ENCODE measurements at regions not wholly inside any gene's neighbourhood (a gene's known extent, or its start where the extent isn't known, plus 50 kb on each side); places are given as distances from the start of the nearest gene placed in this dataset.
"Not testable (repeated sequence)": the region's sequence is repeated elsewhere in the genome, so short reads cannot be mapped to it uniquely, and the experiment has no call there.

- Mint-ChIP-seq H3K27me3 (ENCODE audit: low read depth) (no peaks in the 10 kb centered on the region), H3K4me1 (ENCODE audit: low read depth) (peaks cover 71% of the 10 kb centered on the region), H3K36me3 (ENCODE audit: low read depth) (no peaks in the 10 kb centered on the region), H3K4me3 (ENCODE audit: unreplicated experiment) (no peak overlapping the region), H3K27ac (ENCODE audit: unreplicated experiment) (peak overlapping the region; percentile 67), H3K9me3 (ENCODE audit: low read depth) (peaks cover 15% of the 10 kb centered on the region)
- no peak for DNase-seq (ENCODE audit: low spot score)
- no peak for TF ChIP-seq CTCF (IDR thresholded peaks at IDR 0.05)
Observed at GRCh38 chr3:177804032-177804431, 606.8 kb upstream of the TBL1XR1 start.

DNA sequence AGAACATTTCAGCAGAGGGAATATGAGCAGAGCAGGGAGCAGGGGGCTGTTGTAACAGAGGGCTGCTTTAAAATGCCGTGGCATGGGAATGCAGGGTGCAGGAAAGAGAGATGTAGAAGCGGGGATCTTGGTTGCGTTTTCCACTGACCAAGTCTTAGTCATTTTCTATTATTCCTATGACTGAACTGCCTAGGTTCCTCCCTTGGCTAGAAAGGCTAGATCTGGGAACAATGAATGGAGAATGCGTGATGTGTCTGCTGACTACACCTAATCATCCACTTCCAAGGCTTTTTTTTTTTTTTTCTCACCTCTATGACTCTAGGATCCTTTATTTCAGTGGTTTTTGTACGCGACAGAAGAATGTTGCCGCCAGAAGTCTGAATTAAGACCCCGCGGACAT is 607.4 kb upstream of the TBL1XR1 start:
- Mint-ChIP-seq H3K9me3 (ENCODE audit: low read depth) (peaks cover 15% of the 10 kb centered on the region), H3K27ac (ENCODE audit: unreplicated experiment) (peak overlapping the region; percentile 67)
- no peak for DNase-seq (ENCODE audit: low spot score)

GRCh38 chr3:177807150-177807875 is 610.0 kb upstream of the TBL1XR1 start:
- Mint-ChIP-seq H3K27me3 (ENCODE audit: low read depth) (no peaks in the 10 kb centered on the region), H3K36me3 (ENCODE audit: low read depth) (no peaks in the 10 kb centered on the region), H3K4me1 (ENCODE audit: low read depth) (peaks cover 65% of the 10 kb centered on the region), H3K9me3 (ENCODE audit: low read depth) (peaks cover 15% of the 10 kb centered on the region), H3K4me3 (ENCODE audit: unreplicated experiment) (no peak overlapping the region), H3K27ac (ENCODE audit: unreplicated experiment) (peak overlapping the region; percentile 72)
- no peak for DNase-seq (ENCODE audit: low spot score)
- no peak for TF ChIP-seq CTCF (IDR thresholded peaks at IDR 0.05)

More for the DNA sequence above, 607.4 kb upstream of the TBL1XR1 start:
- Mint-ChIP-seq H3K27me3 (ENCODE audit: low read depth) (no peaks in the 10 kb centered on the region), H3K4me1 (ENCODE audit: low read depth) (peaks cover 72% of the 10 kb centered on the region), H3K4me3 (ENCODE audit: unreplicated experiment) (no peak overlapping the region), H3K36me3 (ENCODE audit: low read depth) (no peaks in the 10 kb centered on the region)
- TF ChIP-seq CTCF (IDR thresholded peaks at IDR 0.05), result no peak

DNA sequence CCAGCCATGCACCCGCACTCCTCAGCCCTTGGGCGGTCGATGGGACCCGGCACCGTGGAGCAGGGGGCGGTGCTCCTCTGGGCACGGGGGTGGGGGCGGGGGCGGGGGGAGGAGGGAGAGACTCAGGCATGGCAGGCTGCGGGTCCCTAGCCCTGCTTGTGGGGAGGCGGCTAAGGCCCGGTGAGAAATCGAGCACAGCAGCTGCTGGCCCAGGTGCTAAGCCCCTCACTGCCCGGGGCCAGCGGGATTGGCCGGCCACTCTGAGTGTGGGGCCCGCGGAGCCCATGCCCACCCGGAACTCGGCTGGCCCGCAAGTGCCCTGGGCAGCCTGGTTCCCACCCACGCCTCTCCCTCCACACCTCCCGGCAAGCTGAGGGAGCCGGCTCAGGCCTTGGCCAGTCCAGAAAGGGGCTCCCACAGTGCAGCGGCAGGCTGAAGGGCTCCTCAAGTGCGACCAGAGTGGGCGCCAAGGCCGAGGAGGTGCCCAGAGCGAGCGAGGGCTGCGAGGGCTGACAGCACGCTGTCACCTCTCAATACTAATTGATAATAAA is 611.7 kb upstream of the TBL1XR1 start:
- not testable (repeated sequence) for H3K27me3 Mint-ChIP-seq (ENCODE audit: low read depth); H3K36me3 Mint-ChIP-seq (ENCODE audit: low read depth); H3K27ac Mint-ChIP-seq (ENCODE audit: unreplicated experiment); H3K4me3 Mint-ChIP-seq (ENCODE audit: unreplicated experiment)
- DNase-seq (ENCODE audit: low spot score), result peak; percentile 80
- peaks cover 12% of the 10 kb centered on the region for H3K9me3 Mint-ChIP-seq (ENCODE audit: low read depth)
- H3K4me1 Mint-ChIP-seq (ENCODE audit: low read depth), result peaks cover 65% of the 10 kb centered on the region

DNA sequence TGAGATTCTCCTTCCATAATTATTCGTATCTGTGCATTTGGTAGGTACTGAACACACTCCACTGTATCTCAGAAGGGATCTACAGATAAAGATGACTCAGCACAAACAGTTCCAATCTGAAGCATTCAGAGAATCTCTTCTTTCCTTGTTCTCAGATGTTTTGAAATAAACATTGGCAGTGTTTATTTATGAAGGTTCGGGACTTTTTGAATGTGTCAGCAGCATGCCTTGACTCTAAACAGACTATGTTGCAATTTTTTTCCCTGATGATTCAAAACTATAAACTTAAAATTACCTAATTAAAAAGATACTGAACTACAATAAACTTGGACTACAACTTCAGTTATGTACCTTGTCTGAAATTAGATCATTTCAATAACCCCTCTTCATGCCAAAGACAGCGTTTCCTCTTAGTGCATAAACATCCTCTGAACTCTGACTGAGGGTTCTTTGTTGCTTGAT is 612.9 kb upstream of the TBL1XR1 start:
- no peak for DNase-seq (ENCODE audit: low spot score)
- Mint-ChIP-seq H3K9me3 (ENCODE audit: low read depth) (peaks cover 12% of the 10 kb centered on the region), H3K4me1 (ENCODE audit: low read depth) (peaks cover 64% of the 10 kb centered on the region), H3K36me3 (ENCODE audit: low read depth) (no peaks in the 10 kb centered on the region), H3K27ac (ENCODE audit: unreplicated experiment) (peak overlapping the region; percentile 37), H3K27me3 (ENCODE audit: low read depth) (no peaks in the 10 kb centered on the region), H3K4me3 (ENCODE audit: unreplicated experiment) (no peak overlapping the region)
- TF ChIP-seq CTCF (IDR thresholded peaks at IDR 0.05), result no peak

DNA sequence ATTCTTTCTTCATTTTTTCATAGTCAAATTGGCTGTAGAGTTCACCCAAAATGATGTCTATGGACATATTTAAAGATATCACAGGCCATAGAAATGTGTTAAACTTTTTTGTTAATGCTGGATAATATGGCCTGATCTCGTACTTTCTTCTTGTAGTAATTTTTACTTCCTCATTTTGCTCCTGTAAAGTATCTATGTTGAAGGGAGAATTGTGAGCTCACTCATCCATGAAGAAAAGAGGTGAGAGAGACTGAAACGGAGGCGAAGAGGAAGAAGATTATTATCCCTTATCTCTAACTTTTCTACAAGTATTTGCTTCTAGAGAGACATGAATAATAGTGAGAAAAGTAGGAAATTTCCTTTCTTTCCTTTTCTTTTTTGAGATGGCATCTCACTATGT is 613.8 kb upstream of the TBL1XR1 start:
- H3K27me3 Mint-ChIP-seq (ENCODE audit: low read depth), result no peaks in the 10 kb centered on the region
- H3K4me3 Mint-ChIP-seq (ENCODE audit: unreplicated experiment), result no peak overlapping the region
- peaks cover 14% of the 10 kb centered on the region for H3K9me3 Mint-ChIP-seq (ENCODE audit: low read depth)
- H3K4me1 Mint-ChIP-seq (ENCODE audit: low read depth), result peaks cover 70% of the 10 kb centered on the region
- TF ChIP-seq CTCF (IDR thresholded peaks at IDR 0.05), result no peak
- no peak for DNase-seq (ENCODE audit: low spot score)
- no peak overlapping the region for H3K27ac Mint-ChIP-seq (ENCODE audit: unreplicated experiment)
- no peaks in the 10 kb centered on the region for H3K36me3 Mint-ChIP-seq (ENCODE audit: low read depth)

All from chondrocyte (in vitro differentiated cells).